ENCODE measurements at regions not wholly inside any gene's neighbourhood (a gene's known extent, or its start where the extent isn't known, plus 50 kb on each side); places are given as distances from the start of the nearest gene placed in this dataset.
A peak's percentile ranks its signal among the peaks of the same experiment; 100 is the strongest.

DNA sequence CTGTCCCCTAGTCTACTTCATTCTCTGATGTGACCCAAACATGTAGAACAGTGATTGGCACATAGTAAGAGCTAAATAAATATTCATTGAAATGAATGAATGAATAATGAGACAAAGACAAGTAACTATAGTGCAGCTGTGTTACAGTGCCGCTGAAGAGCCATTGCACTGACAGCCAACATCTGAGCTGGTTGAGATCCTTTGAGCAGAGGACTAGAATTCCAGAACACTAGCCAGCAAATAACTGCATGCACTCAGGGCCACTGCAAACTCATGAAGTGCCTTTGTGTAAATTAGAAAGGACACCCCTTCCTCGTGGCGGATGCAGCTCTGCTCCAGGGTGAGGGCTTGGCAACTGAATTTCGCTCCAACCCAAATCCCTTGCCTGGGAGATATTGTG is 230.3 kb upstream of the CDYL start:
- TF ChIP-seq, protein P1, sequence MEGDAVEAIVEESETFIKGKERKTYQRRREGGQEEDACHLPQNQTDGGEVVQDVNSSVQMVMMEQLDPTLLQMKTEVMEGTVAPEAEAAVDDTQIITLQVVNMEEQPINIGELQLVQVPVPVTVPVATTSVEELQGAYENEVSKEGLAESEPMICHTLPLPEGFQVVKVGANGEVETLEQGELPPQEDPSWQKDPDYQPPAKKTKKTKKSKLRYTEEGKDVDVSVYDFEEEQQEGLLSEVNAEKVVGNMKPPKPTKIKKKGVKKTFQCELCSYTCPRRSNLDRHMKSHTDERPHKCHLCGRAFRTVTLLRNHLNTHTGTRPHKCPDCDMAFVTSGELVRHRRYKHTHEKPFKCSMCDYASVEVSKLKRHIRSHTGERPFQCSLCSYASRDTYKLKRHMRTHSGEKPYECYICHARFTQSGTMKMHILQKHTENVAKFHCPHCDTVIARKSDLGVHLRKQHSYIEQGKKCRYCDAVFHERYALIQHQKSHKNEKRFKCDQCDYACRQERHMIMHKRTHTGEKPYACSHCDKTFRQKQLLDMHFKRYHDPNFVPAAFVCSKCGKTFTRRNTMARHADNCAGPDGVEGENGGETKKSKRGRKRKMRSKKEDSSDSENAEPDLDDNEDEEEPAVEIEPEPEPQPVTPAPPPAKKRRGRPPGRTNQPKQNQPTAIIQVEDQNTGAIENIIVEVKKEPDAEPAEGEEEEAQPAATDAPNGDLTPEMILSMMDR (IDR thresholded peaks at IDR 0.05; ENCODE audit: low read depth, low read length) = no peak
- no peak for DNase-seq (ENCODE audit: low read depth in 2 of 2)
- no peak overlapping the region for H3K4me3 ChIP-seq (replicated peaks in 1 of 2; ENCODE audit: low read depth in 2 of 2, low read length in 2 of 2)

DNA sequence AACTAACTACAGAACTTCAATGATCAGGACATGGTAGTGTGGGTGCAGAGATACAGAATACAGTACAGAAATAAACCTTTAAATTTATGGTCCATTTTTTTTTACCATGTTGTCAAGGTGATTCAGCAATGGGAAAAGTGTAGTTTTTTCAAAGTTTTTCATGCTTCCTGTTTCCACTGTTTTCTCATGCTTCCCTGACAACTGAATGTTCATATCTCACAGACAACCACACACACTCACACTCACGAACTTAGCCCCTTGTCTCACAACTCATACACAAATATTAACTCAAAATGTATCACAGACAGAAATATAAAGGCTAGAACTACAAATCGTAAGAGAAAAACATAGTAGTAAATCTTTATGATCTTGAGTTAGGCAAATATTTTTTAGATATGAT is 232.6 kb upstream of the CDYL start:
- DNase-seq (ENCODE audit: low read depth in 2 of 2) = peak; percentile 39 to 48
- no peak overlapping the region for H3K4me3 ChIP-seq (replicated peaks in 1 of 2; ENCODE audit: low read depth in 2 of 2, low read length in 2 of 2)
- TF ChIP-seq, protein P1 (IDR thresholded peaks at IDR 0.05; ENCODE audit: low read depth, low read length) = no peak

DNA sequence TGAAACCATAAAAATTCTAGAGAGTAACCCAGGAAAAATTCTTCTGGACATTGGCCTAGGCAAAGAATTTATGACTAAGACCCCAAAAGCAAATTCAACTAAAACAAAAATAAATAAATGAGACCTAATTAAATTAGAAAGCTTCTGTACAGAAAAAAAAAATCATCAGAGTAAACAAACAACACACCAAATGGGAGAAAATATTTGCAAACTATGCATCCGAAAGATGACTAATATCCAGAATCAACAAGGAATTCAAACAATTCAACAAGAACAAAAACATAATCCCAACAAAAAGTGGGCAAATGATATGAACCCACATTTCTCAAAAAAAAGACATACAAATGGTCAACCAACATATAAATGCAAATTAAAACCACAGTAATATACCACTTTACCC is 242.6 kb upstream of the CDYL start:
- peak in 1 of 2 donors; percentile 36 for DNase-seq (ENCODE audit: low read depth in 2 of 2)
- no peak overlapping the region for H3K4me3 ChIP-seq (replicated peaks in 1 of 2; ENCODE audit: low read depth in 2 of 2, low read length in 2 of 2)
- TF ChIP-seq, protein P1 (IDR thresholded peaks at IDR 0.05; ENCODE audit: low read depth, low read length) = no peak

DNA sequence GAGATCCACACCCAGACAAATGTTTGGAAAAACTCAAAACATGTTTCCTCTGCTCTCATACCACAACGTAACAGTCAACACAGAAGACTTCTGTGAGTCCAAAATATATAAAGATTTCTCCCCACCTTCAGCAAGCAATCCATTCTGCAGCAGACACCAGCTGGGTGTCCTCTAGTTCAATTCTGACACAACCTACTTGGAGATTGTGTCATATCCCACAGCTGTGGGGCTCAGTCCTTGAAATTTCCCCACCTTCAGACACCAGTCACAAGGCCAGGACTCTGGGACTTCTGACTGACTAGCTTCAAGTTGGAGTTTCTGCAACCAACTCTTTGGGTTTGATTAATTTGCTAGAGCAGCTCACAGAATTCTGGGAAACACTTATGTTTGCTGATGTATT is 244.8 kb upstream of the CDYL start:
- H3K4me3 ChIP-seq (replicated peaks in 1 of 2; ENCODE audit: low read depth in 2 of 2, low read length in 2 of 2) = no peak overlapping the region
- TF ChIP-seq, protein P1 (IDR thresholded peaks at IDR 0.05; ENCODE audit: low read depth, low read length) = no peak
- peak in 1 of 2 donors; percentile 48 for DNase-seq (ENCODE audit: low read depth in 2 of 2)

DNA sequence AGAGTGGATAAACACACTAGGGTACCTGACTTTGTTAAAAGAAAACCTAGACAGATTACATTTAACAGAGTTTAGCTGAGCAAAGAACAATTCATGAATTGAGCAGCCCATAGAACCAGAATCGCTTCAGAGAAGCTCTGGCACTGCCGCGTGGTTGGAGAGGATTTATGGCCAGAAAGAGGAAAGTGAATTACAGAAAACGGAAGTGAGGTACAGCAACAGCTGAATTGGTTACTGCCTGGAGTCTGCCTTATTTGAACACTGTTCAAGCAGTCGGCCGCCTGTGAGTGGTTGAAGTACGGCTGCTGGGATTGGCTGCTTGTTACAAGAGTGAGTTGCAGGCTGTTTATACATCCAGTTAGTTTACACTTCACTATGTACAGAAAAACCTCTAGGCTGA is 253.8 kb upstream of the CDYL start:
- H3K4me3 ChIP-seq (replicated peaks in 1 of 2; ENCODE audit: low read depth in 2 of 2, low read length in 2 of 2) = no peak overlapping the region
- TF ChIP-seq, protein P1 (IDR thresholded peaks at IDR 0.05; ENCODE audit: low read depth, low read length) = no peak
- no peak for DNase-seq (ENCODE audit: low read depth in 2 of 2)

DNA sequence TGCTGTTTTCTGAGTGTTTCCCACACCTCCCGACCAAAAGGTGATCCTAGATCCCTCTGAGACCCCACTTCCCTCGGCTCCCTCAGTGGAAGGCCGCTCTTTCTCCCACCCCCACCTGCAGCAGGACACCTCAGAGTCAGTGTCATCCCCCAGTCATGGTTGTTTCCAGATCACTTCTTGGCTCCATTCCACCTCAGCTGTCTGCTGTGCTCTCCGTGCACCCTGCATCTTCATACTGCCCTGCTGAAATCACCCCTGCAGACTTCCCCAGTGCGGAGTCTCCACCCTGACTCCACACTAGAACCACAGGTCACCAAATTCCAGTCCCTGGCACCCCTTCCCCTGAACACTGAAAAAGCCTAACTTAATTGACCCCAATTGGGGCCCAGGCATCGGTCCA is 255.1 kb upstream of the CDYL start:
- no peak overlapping the region for H3K4me3 ChIP-seq (replicated peaks in 1 of 2; ENCODE audit: low read depth in 2 of 2, low read length in 2 of 2)
- DNase-seq (ENCODE audit: low read depth in 2 of 2) = no peak
- TF ChIP-seq, protein P1 (IDR thresholded peaks at IDR 0.05; ENCODE audit: low read depth, low read length) = no peak

DNA sequence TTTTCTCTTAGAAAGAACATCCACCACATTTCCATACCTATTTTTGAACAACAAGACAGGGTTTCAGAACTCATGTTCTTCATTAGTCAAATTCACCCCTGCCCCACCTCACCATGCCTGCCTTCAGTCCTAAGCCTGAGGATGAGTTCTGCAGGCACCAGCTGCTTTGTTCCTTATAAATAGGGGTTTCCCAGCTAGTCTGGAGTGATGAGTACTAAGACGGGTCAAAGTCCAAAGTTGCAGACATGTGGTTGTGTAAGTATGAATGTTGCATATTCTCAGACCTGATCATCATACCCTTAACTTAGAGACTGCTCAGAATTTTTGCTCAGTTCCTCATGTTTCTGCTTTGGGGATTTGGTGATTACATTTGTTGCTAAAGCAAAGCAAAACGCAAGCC is 257.7 kb upstream of the CDYL start:
- DNase-seq (ENCODE audit: low read depth in 2 of 2) = peak; percentile 41 to 88
- no peak overlapping the region for H3K4me3 ChIP-seq (replicated peaks in 1 of 2; ENCODE audit: low read depth in 2 of 2, low read length in 2 of 2)
- TF ChIP-seq, protein P1 (IDR thresholded peaks at IDR 0.05; ENCODE audit: low read depth, low read length) = no peak
